OCI-LY3 (cell line): ENCODE measurements at regions not wholly inside any gene's neighbourhood (a gene's known extent, or its start where the extent isn't known, plus 50 kb on each side); places are given as distances from the start of the nearest gene placed in this dataset.

Experiments used
- H2AFZ ChIP-seq: fragments of 200-600, 300-600 bp; shearing (Covaris generic); 2 replicates; pipeline ENCODE4 v1.6.0; 2014; ENCODE audit warnings: antibody characterized with exemption, low read depth, low read length
- H3K27ac ChIP-seq: fragments of 200-600, 300-600 bp; sonication (generic); 2 replicates; pipeline ENCODE4 v1.5.1; 2014; ENCODE audit warnings: mild to moderate bottlenecking, low read length, moderate library complexity, mixed read lengths
- H3K27me3 ChIP-seq: fragments of 200-600, 300-600 bp; sonication (generic); 2 replicates; pipeline ENCODE4 v1.6.1; 2014; ENCODE audit warnings: low read depth, low read length, mixed read lengths
- H3K36me3 ChIP-seq: fragments of 200-600, 300-600 bp; sonication (generic); replicated peaks from 2 replicates; pipeline ENCODE3; 2014; ENCODE audit warnings: low read depth, low read length, mixed read lengths
- H3K4me1 ChIP-seq: fragments of 300-600, 200-600 bp; sonication (generic); 2 replicates; pipeline ENCODE4 v1.6.1; 2014; ENCODE audit warnings: low read length, mixed read lengths
- H3K4me2 ChIP-seq: fragments of 200-600, 300-600 bp; sonication (generic); 2 replicates; pipeline ENCODE4 v1.6.1; 2014; ENCODE audit warnings: low read length, mixed read lengths
- H3K4me3 ChIP-seq: fragments of 300-600, 200-600 bp; sonication (generic); 2 replicates; pipeline ENCODE4 v1.5.1; 2014; ENCODE audit warnings: antibody characterized with exemption, mild to moderate bottlenecking, low read length, moderate library complexity
- H3K79me2 ChIP-seq: fragments of 300-600, 200-600 bp; shearing (Covaris generic); 2 replicates; pipeline ENCODE4 v1.6.1; 2014; ENCODE audit warnings: mild to moderate bottlenecking, low read length, mixed read lengths
- H3K9ac ChIP-seq: fragments of 300-600, 200-600 bp; shearing (Covaris generic); 2 replicates; pipeline ENCODE4 v1.6.0; 2014; ENCODE audit warnings: mild to moderate bottlenecking, low read length, moderate library complexity
- H3K9me3 ChIP-seq: fragments of 200-600, 300-600 bp; shearing (Covaris generic); 2 replicates; pipeline ENCODE4 v1.6.1; 2014; ENCODE audit warnings: low read length, mixed read lengths; ENCODE audit not compliant: insufficient read depth
- H4K20me1 ChIP-seq: fragments of 200-600, 300-600 bp; sonication (generic); 2 replicates; pipeline ENCODE4 v1.6.1; 2016; ENCODE audit warnings: low read length, mixed read lengths; ENCODE audit not compliant: insufficient read depth
- CTCF ChIP-seq: fragments of 200-600, 300-600 bp; sonication (generic); IDR thresholded peaks from 2 replicates; pipeline ENCODE4 v1.5.1; 2014; ENCODE audit warnings: antibody characterized with exemption, low read length, low read depth
- EZH2phosphoT487 ChIP-seq: fragments of 200-600 bp; shearing (Covaris generic); IDR thresholded peaks from 2 replicates; pipeline ENCODE4 v1.6.1; 2018; ENCODE audit warnings: antibody characterized with exemption, mixed run types, low read depth

GRCh38 chr5:35345222-35345621, 114.9 kb upstream of the PRLR start:
- Histone ChIP-seq H3K27ac (no peak overlapping the region), H3K9ac (no peak overlapping the region), H3K79me2 (no peaks in the 10 kb centered on the region), H2AFZ (no peak overlapping the region), H3K36me3 (no peaks in the 10 kb centered on the region), H3K9me3 (no peaks in the 10 kb centered on the region), H4K20me1 (no peaks in the 10 kb centered on the region), H3K4me2 (no peak overlapping the region), H3K27me3 (no peaks in the 10 kb centered on the region), H3K4me3 (no peak overlapping the region), H3K4me1 (no peaks in the 10 kb centered on the region)
- TF ChIP-seq CTCF (peak; percentile 33), EZH2phosphoT487 (no peak)

- Histone ChIP-seq H4K20me1 (no peaks in the 10 kb centered on the region), H3K27me3 (no peaks in the 10 kb centered on the region), H3K4me1 (no peaks in the 10 kb centered on the region), H3K4me2 (no peak overlapping the region), H3K36me3 (no peaks in the 10 kb centered on the region), H3K27ac (no peak overlapping the region), H3K9me3 (no peaks in the 10 kb centered on the region), H3K79me2 (no peaks in the 10 kb centered on the region), H3K9ac (no peak overlapping the region), H3K4me3 (no peak overlapping the region), H2AFZ (no peak overlapping the region)
- TF ChIP-seq EZH2phosphoT487: no peak
- no peak for TF ChIP-seq CTCF
Measured at GRCh38 chr5:35342664-35343063, 112.4 kb upstream of the PRLR start.

GRCh38 chr5:35341189-35341588, 110.9 kb upstream of the PRLR start:
- Histone ChIP-seq H3K4me2 (no peak overlapping the region), H4K20me1 (no peaks in the 10 kb centered on the region), H3K4me3 (no peak overlapping the region), H3K9me3 (no peaks in the 10 kb centered on the region), H3K79me2 (no peaks in the 10 kb centered on the region), H3K27me3 (no peaks in the 10 kb centered on the region), H3K27ac (no peak overlapping the region), H2AFZ (no peak overlapping the region), H3K9ac (no peak overlapping the region), H3K36me3 (no peaks in the 10 kb centered on the region), H3K4me1 (0 out of 2 replicates have a peak, but pooled peaks cover 1% of the 10 kb centered on the region)
- TF ChIP-seq EZH2phosphoT487: no peak

GRCh38 chr5:35339616-35340100, 109.4 kb upstream of the PRLR start:
- Histone ChIP-seq H3K4me3 (no peak overlapping the region), H3K36me3 (no peaks in the 10 kb centered on the region), H4K20me1 (no peaks in the 10 kb centered on the region), H3K79me2 (no peaks in the 10 kb centered on the region), H3K4me2 (no peak overlapping the region), H3K27ac (no peak overlapping the region), H3K4me1 (0 out of 2 replicates have a peak, but pooled peaks cover 2% of the 10 kb centered on the region), H3K9me3 (no peaks in the 10 kb centered on the region), H2AFZ (no peak overlapping the region), H3K27me3 (no peaks in the 10 kb centered on the region), H3K9ac (no peak overlapping the region)
- no peak for TF ChIP-seq CTCF
- TF ChIP-seq EZH2phosphoT487: no peak

- Histone ChIP-seq H3K36me3 (no peaks in the 10 kb centered on the region), H3K4me1 (0 out of 2 replicates have a peak, but pooled peaks cover 2% of the 10 kb centered on the region), H2AFZ (no peak overlapping the region), H4K20me1 (no peaks in the 10 kb centered on the region), H3K27me3 (no peaks in the 10 kb centered on the region), H3K27ac (no peak overlapping the region), H3K79me2 (no peaks in the 10 kb centered on the region), H3K4me2 (no peak overlapping the region), H3K4me3 (no peak overlapping the region), H3K9ac (no peak overlapping the region), H3K9me3 (no peaks in the 10 kb centered on the region)
- TF ChIP-seq CTCF (no peak), EZH2phosphoT487 (no peak)
Measured at GRCh38 chr5:35339006-35339405, 108.7 kb upstream of the PRLR start.
